Pancreas (tissue), 10 donors: ENCODE measurements at regions not wholly inside any gene's neighbourhood (a gene's known extent, or its start where the extent isn't known, plus 50 kb on each side); places are given as distances from the start of the nearest gene placed in this dataset.
"Not testable (repeated sequence)": the region's sequence is repeated elsewhere in the genome, so short reads cannot be mapped to it uniquely, and the experiment has no call there.

ENCODE experiments used
- ATAC-seq, 4 donors: fragments of 200-7000 bp; cut with Tn5 transposase; one replicate each; pipeline versions ENCODE4 v1.8.0 to v1.9.1; 2020; ENCODE audit warnings: mild to moderate bottlenecking in 4 of 4, moderate library complexity in 4 of 4
- DNase-seq, 6 donors: peaks; one replicate each; pipeline ENCODE4 v3.0.0-alpha.2; 2020
- FAIRE-seq: peaks from 2 replicates; lab custom pipeline; 2012; peaks lifted over from hg19 to GRCh38; lab: Jason Lieb, UNC
- H3K27ac ChIP-seq, 4 donors: fragments of 200-600 bp; sonication (generic); 1 replicate in 3 of 4; 2 replicates in 1 of 4; pipeline versions ENCODE4 v1.5.0 to v1.8.0; 2020
- H3K27me3 ChIP-seq, 4 donors: fragments of 200-600 bp; one replicate each; pipeline ENCODE4 v1.8.0; 2021
- H3K36me3 ChIP-seq, 3 donors: fragments of 200-600 bp; sonication (generic) in 1 of 3; one replicate each; pipeline versions ENCODE4 v1.5.0 to v1.8.0; 2020 to 2021
- H3K4me1 ChIP-seq, 3 donors: fragments of 200-600 bp; one replicate each; pipeline ENCODE4 v1.8.0; 2021
- H3K4me3 ChIP-seq, 4 donors: fragments of 200-600 bp; sonication (generic) in 2 of 4; one replicate each; pipeline versions ENCODE4 v1.5.0 to v1.8.0; 2020 to 2021
- H3K9me3 ChIP-seq, 4 donors: fragments of 200-600 bp; one replicate each; pipeline ENCODE4 v1.8.0; 2021
- CTCF ChIP-seq, 4 donors: fragments of 200-600 bp; sonication (generic) in 3 of 4; IDR thresholded peaks; one replicate each; pipeline versions ENCODE4 v1.5.0 to v1.8.0; 2021; ENCODE audit warnings: antibody characterized with exemption in 4 of 4
- WGBS, 2 donors: extraction: QIAGEN DNeasy Blood & Tissue Kit; methylation state at CpG; one replicate each; pipeline ENCODE4 v1.1.7; 2013; 5-methylcytosine and 5-hydroxymethylcytosine counted together
- intact Hi-C, 3 donors: fragments of 100-400 bp; cut with DNase I; formaldehyde crosslinking; loops; one replicate each; pipeline versions ENCODE4 v1.11.1 to v1.14.2; 2022
- donor health status: healthy with polysubstance abuse.
- donor health status: DM: no; HTN: no; CAD: no; lungs with moderate emphysema.
- donor health status: DM: no; HTN: no; CAD: no.
- donor health status: control.
- donor health status: control.
- donor health status: Bipolar disorder and iron deficiency.
- donor health status: DM: yes; HTN: yes; CAD: no.
- donor health status: DM: no; HTN: no; CAD: no.
- donor health status: DM: no; HTN: no; CAD: no.
- donor health status: DM: yes; HTN: yes; CAD: no.

GRCh38 chr6:11848852-11849731 lies 70.5 kb upstream of the ADTRP start:
- Histone ChIP-seq H3K27ac (no peak overlapping the region), H3K27me3 (no peaks in the 10 kb centered on the region), H3K36me3 (no peaks in the 10 kb centered on the region), H3K4me1 (peaks cover 8 to 16% (median 9%) of the 10 kb centered on the region in 3 donors), H3K9me3 (no peaks in the 10 kb centered on the region), H3K4me3 (no peak overlapping the region)
- TF ChIP-seq CTCF (IDR thresholded peaks at IDR 0.05) = no peak
- FAIRE-seq (no peak), ATAC-seq (peak; percentile 43 to 78 (median 64)), DNase-seq (no peak)
- intact Hi-C loops = no loop called here
- 19 to 26% methylated on average over 2 of the region's 2 CpGs for WGBS, 2 donors

GRCh38 chr6:11848346-11848651 lies 69.7 kb upstream of the ADTRP start:
- H3K4me1 ChIP-seq = peaks cover 4 to 8% (median 5%) of the 10 kb centered on the region in 3 donors
- intact Hi-C loops = no loop called here
- no peak overlapping the region for H3K27ac ChIP-seq
- ATAC-seq (no peak), FAIRE-seq (no peak), DNase-seq (no peak)
- WGBS, 2 donors = 98 to 100% methylated on average over 1 of the region's 1 CpG
- H3K27me3 ChIP-seq = no peaks in the 10 kb centered on the region
- no peak overlapping the region for H3K4me3 ChIP-seq
- no peaks in the 10 kb centered on the region for H3K36me3 ChIP-seq
- no peak for TF ChIP-seq CTCF (IDR thresholded peaks at IDR 0.05)
- H3K9me3 ChIP-seq = no peaks in the 10 kb centered on the region

GRCh38 chr6:11847515-11848345 lies 69.1 kb upstream of the ADTRP start:
- no peak overlapping the region for H3K27ac ChIP-seq
- no peak for ATAC-seq
- H3K4me3 ChIP-seq = no peak overlapping the region
- no peak for TF ChIP-seq CTCF (IDR thresholded peaks at IDR 0.05)
- no peaks in the 10 kb centered on the region for H3K36me3 ChIP-seq
- WGBS, 2 donors = 88 to 94% methylated on average over 6 of the region's 6 CpGs
- no peak for DNase-seq
- peaks cover 2 to 6% (median 4%) of the 10 kb centered on the region in 3 donors for H3K4me1 ChIP-seq
- no peak for FAIRE-seq
- H3K27me3 ChIP-seq = no peaks in the 10 kb centered on the region
- intact Hi-C loops = no loop called here
- H3K9me3 ChIP-seq = no peaks in the 10 kb centered on the region

- H3K4me3 ChIP-seq, H3K27ac ChIP-seq, ATAC-seq, DNase-seq, FAIRE-seq, H3K9me3 ChIP-seq, H3K36me3 ChIP-seq, H3K27me3 ChIP-seq, H3K4me1 ChIP-seq, intact Hi-C loops: not testable (repeated sequence)
- WGBS, 2 donors = 93 to 100% methylated on average over 2 of the region's 2 CpGs
These were observed 68.5 kb upstream of the ADTRP start for GRCh38 chr6:11847068-11847467.

- H3K4me3 ChIP-seq = no peak overlapping the region
- ATAC-seq (peak in 2 of 4 donors; percentile 43 to 67), DNase-seq (no peak), FAIRE-seq (no peak)
- H3K9me3 ChIP-seq = no peaks in the 10 kb centered on the region
- H3K27ac ChIP-seq = no peak overlapping the region
- whole genome bisulfite sequencing, 2 donors = 47 to 60% methylated on average over 5 of the region's 5 CpGs
- intact Hi-C loops = no loop called here
- no peaks in the 10 kb centered on the region for H3K27me3 ChIP-seq
- no peak for TF ChIP-seq CTCF (IDR thresholded peaks at IDR 0.05)
- peaks cover 0 to 6% (median 4%) of the 10 kb centered on the region in 3 donors for H3K4me1 ChIP-seq
- no peaks in the 10 kb centered on the region for H3K36me3 ChIP-seq
These were observed 67.3 kb upstream of the ADTRP start for GRCh38 chr6:11845664-11846577.

- H3K9me3 ChIP-seq, H3K36me3 ChIP-seq, FAIRE-seq, DNase-seq, H3K27ac ChIP-seq, H3K4me3 ChIP-seq, intact Hi-C loops, ATAC-seq, H3K27me3 ChIP-seq, H3K4me1 ChIP-seq: not testable (repeated sequence)
- 88 to 99% methylated on average over 3 of the region's 3 CpGs for WGBS, 2 donors
These were observed 64.2 kb upstream of the ADTRP start for GRCh38 chr6:11842795-11843194.
